Dedifferentiated amniotic fluid mesenchymal stem cell (primary cell): ENCODE measurements at regions not wholly inside any gene's neighbourhood (a gene's known extent, or its start where the extent isn't known, plus 50 kb on each side); places are given as distances from the start of the nearest gene placed in this dataset.
"Not testable (repeated sequence)": the region's sequence is repeated elsewhere in the genome, so short reads cannot be mapped to it uniquely, and the experiment has no call there.

Experiments
- DNase-seq: peaks from one replicate; pipeline ENCODE4 v3.0.0-alpha.2; 2016; ENCODE audit errors: extremely low spot score

DNA sequence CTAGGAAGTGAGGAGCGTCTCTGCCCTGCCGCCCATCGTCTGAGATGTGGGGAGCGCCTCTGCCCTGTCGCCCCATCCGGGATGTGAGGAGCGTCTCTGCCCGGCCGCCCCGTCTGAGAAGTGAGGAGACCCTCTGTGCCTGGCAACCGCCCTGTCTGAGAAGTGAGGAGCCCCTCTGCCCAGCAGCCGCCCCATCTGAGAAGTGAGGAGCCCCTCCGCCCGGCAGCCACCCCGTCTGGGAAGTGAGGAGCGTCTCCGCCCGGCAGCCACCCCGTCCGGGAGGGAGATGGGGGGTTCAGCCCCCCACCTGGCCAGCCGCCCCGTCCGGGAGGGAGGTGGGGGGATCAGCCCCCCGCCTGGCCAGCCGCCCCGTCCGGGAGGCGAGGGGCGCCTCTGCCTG is 840.5 kb upstream of the CHORDC1 start:
- DNase-seq: not testable (repeated sequence)

DNA sequence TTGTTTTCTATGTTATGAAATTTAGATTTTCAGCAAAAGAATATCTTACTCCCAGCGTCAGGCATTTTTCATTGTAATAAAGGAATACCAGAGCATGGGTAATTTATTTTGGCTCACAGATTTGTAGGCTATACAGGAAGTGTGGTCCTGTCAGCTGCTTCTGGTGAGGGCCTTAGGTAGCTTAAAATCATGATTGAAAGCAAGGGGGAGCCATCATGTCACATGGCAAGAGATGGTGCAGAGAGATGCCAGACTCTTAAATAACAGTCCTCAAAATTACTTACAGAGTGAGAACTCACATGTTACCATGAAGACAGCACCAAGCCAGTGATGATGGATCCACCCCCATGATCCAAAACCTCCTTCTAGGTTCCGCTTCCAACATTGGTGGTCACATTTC is 825.0 kb upstream of the CHORDC1 start:
- no peak for DNase-seq

DNA sequence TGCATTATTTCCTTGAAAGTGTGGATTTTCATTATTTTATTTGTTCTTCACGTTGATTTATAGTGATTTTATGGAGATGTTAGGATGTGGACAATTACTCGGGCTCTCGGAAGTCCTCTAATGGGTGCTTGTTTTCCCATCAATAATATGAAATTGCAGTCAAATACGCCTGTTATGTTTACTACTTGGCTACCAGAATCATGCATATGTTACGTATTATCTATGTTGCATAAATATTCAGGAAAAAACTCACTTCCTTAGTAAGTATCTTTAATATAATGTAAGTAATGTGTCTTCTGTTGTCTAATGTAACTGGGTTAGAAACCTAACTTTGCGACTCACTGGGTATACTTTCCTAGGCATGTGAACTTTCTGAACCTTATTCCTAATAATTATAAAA is 823.4 kb upstream of the CHORDC1 start:
- DNase-seq: no peak

DNA sequence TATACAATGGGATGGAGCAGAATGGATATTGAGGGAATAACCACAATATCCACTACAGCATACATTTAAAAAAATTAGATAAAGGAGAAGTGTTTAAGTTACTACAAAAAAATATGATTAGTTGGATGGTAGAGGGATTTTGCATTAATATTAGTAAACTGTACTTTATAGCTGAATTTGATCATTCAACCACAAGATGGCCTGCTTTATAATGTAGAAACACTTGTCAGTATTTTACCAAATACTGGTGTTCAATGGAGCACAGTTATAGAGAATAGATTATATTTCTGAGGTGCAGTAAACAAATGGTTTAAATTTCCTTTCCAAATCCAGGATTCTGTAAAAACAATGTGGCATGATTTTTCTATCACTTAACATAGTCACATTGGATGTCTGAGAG is 818.8 kb upstream of the CHORDC1 start:
- DNase-seq: no peak

DNA sequence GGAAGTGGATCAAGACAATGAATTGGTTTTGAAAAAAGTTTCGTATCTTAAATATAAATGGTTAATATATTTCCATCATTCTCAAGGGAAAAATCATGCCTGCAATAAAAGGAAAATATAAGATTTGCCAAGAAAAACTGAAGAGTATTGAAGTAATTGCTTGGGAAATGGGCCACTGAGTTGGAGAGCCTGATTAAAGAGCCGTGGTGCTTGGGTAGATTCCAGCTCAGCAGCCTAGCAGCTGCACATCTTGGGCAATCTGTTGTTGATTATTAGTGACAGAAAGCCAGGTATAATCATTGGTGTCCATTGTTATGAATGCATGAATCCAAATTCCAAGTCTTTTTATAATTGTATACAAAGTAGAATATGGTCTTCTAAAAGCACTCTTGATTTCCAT is 800.9 kb upstream of the CHORDC1 start:
- no peak for DNase-seq

DNA sequence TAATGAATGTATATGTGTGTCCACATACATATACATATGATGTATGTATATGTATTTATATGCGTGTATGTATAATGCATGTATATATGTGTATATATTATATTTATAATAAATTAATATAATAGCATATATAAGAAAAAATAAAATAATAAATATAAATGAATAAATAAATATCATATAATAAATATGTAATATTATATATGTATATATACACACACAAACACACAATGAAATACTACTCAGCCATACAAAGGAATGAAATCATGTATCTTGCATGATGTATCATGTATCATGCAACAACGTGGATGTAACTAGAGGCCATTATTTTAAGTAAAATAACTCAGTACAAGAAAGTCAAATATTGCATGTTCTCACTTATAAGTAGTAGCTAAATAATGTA is 788.7 kb upstream of the CHORDC1 start:
- no peak for DNase-seq

DNA sequence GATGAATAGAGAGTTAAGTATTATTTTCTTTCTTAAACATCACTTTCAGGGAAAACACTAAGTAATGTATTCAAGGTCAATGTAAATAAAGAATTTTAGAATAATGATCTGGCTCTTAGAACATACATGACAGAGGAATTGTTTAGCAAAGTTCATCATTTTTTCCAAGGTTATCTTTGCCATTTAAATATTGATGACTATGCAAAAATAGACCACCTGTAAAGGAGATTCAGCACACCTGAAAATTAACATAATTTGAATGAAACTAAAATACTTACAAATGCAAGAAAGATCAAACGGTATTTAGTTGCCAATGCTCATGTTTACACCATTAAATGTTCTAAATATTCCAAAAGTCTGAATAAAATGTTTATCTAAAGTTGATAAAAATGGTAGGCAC is 782.6 kb upstream of the CHORDC1 start:
- no peak for DNase-seq

DNA sequence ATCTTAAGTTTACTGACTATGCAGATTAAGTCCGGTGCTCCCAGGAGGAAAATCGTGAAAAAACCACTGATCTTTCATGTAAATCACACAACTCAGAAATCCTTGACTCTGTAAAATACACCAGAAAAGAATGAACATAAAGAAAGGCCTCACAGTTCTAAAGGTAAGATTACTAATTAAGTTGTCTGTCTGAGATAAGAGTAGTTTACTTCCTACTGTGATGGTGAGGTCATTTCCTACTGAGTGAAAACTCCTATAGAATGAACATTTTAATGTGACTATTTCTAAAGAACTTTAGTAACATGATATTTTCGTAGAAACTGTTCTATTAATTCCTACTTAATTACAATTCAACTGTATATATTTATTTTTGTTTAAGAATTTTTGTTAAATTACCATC is 774.4 kb upstream of the CHORDC1 start:
- DNase-seq: no peak

DNA sequence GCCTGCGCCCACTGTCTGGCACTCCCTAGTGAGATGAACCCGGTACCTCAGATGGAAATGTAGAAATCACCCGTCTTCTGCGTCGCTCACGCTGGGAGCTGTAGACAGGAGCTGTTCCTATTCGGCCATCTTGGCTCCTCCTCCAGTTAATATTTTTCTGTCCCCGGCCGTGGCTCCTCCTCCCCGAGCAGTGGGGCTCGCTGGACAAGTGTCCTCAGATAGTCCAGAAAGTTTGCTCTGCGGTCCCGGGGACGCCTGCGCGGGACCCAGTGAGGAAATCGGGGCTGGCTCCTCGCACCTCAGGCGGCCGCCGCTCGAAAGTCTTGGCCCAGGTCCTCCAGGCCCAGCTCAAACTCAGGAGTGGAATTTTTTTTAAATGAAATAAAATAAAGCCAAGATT is 749.3 kb upstream of the CHORDC1 start:
- not testable (repeated sequence) for DNase-seq

DNA sequence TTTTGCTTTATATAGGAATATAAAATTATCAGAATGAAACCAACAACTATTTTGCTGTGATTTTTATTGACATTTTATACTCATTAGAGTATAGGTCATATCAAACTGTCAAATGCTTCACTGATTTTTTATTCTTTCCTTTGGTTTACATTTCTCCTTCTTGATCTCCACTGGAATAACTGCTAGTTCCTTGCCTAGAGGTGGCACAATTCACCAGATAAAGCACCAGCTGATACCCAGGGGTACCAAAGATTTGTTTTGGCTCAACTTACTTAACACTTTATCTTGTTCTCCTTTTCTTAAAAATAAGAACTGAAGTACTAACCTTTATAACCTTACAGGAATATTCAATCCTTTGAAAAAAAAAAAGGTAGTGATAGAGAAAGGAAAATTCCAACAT is 725.1 kb upstream of the CHORDC1 start:
- DNase-seq: no peak

DNA sequence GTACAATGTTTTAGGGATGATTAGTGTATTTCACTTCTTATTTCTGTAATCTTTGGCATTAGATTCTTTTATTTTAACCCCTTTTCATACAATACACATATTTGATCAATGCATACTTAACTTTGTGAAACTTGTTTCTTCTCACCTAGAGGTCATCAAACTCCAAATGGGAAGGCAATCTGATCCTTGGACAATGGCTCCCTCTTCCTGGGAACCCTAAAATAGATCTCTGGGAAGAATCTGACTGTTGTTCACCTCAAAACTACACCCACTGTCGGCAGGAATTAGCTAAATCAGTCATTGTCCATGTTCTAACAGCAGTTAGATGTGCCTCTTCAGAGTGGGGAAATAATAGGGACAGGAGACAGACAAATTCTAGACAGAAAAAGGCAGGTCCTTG is 707.4 kb upstream of the CHORDC1 start:
- DNase-seq: no peak

DNA sequence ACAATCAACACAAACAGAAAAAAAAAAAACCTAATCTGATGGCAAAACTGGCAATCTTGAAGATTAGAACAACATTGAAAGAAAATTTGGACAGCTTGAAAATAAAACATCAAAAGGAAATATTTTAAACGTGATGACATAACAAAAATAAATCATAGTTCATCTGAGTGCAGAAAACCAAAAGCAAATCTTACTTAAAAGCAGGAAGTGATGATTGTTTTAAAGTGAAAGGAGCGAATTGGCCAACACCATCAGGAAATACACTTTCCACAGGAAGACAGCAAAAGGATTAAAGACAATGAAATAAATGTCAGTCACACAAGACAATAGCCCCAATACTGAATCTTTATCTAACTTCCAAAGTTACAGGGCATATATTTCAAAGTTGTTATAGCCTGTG is 696.5 kb upstream of the CHORDC1 start:
- no peak for DNase-seq

DNA sequence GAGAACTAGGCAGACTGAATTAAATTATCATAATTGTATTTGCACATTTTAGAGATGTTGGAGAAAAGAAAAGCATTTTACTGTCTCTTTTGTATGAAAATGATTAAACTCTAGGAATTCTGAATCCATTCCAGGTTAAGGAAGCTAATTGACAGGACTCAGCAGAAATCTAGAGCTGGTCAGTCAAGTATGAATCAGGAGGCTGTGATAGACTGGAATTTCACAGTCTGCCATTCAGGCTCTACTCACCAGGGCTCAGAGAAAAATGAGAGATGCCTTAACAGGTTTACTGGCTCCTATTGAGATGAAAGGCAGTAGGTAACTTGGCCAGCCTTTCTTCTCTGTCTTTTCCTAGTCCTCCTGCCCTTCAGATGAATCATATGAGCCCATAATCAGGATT is 693.9 kb upstream of the CHORDC1 start:
- DNase-seq: no peak

DNA sequence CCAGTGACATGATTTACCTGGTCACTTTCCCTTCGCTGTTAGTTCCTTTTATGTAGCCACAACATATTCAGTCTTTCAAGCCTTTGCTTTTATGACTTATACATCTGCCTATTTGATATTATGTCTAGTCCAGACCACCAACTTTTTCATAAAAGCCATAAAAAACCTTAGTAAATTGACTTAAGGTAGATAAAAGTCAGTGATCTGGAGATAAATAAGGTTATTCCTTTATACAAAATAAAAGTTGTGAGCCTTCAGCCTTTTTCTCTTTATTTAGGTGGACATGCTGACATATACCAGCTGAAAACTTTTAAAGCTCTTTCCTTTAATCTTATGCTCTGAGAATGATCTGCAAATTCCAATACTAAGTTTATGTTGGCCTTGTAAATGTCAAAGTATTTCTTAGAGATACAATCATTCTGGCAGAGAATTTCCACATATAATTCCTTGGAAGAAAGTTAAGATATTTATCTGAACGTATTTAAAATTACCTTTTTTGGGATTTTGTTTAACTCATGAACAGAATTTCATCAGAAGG is 690.4 kb upstream of the CHORDC1 start:
- DNase-seq: no peak

DNA sequence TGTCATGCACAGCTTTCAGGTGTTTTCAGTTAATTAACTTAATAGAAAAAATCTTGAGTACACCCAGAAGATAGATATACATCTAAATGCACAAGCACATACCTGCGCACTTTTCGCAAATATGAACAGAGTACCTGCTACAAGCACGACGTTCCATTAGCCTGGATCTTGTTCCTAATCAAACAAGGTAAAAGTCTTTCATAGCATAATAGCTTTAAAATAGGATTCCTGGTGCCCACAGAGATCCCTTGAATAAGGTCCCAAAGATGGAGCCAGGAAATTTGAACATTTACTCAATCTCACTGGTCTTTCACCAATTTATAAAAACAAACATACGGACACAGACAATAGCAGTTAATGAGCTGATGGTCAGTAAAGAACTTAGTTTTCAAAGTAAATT is 689.8 kb upstream of the CHORDC1 start:
- DNase-seq: no peak

DNA sequence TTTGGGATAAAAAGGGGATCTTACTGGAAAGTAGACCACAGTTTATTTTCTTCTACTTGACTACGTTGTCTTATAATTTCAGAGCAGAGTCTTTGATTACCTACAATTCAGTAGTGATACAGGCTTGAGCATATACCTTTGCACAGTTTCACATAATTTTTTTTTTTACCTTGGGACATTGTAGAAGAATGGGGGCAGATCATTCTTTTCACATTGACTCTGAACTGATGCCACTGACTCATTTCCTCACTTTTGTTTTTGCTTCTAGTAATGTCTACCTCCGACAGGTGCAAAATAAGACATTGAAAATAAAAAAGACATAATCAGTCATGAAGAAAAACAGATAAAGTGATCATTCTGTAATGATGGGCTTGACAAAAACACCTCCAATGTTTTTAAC is 688.3 kb upstream of the CHORDC1 start:
- DNase-seq: no peak

DNA sequence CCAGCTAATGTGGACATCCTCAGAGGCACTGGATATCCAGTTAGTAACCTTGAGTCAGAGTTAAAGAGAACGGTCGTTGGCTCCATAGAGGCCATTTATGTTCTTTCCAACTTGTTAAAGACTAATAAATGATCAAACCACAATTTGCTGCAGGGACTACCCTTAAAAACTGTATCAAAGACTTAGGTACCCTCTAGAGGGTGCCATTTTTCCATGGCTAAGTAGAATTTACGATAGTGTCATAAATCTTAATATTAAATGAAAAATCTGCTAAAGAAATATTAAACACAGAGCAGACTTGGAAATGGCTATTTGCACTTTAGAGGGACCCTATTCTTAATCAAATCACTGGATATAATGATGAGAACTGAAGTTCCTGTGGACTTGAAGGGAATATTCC is 685.2 kb upstream of the CHORDC1 start:
- no peak for DNase-seq

DNA sequence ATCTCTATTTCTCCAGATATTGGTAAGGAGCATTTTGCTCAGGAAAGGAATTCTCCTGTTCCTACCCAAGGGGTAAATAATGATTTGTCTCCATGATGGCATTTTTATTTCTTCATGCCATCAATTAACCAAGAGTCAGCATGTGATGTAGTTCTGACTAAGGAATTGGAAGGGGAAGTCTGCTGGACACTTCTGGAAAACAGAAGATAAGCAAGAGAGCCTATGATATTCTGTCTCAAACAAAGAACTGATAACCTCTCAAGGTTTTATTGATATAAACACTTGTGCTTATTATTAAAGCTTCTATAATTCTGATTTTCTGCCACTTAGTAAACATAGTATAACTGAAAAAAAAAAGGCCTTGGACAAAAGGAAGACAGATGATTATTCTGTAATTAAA is 673.0 kb upstream of the CHORDC1 start:
- DNase-seq: no peak

DNA sequence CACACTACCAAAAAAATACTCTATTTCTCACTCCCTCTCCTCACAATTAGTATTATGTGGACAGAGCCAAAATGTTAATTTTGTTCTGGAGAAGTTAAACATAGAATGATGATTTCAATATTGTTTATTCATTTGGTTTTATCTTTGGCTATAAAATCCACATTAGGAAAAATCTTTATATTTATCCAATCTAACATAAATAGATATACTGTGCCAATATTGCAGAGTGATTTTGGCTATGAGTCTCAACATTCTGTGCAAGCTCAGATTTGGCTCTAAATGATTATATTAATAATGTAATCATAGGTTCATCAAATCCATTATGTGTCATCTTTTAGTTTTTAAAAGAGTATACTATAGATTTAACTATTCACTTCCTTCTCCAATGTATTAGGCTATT is 667.5 kb upstream of the CHORDC1 start:
- DNase-seq: no peak

DNA sequence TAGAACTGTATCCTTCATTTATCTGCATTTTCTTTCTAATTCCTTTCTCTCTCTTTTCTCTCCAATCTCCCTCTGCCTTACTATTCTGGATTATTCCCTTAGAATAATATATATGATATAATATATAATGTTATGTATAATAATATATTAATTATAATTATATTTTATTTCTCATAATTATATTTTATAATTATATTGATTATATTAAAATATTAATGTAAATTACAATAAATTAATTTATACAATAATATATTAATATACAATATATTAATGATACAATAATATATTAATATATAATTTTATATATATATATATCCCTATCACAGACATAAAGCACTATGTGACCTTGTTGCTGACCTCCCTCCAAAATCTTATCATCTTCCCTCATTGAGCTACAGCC is 661.3 kb upstream of the CHORDC1 start:
- DNase-seq: no peak

DNA sequence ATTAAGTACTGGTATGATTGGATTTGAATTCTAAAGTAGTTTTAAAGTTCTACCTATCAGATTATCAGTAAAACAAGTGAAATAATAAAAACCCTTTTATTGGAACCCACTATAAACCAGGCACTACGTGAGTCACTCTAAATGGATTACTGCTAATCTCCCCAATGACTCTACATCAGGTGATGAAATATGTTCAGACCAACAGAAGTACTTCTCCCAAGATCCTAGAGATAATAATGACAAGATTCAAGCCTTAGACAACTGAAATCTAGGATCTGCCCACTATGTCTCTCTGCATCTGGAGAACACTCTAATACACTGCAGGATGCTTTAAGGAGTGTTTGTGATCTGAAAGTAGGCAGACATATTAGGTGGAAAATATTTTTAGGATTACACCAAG is 652.1 kb upstream of the CHORDC1 start:
- no peak for DNase-seq

DNA sequence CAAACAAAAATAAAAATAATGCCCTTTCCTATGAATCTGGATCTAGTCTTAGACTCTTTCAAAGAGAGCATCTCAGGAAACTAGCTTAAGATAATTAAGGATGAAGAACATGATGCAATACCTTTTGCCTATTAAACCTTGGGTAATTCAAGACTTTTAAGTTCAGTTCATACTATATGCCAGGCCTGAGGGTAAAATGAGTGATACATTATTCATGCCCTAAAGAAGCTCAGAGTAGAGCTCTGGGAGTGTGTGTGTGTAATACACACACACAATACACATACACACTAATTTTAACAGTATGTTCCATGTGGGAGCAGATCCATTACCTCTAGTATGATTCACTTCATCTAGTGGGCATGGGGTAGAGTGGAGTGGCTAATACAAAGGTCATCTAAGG is 651.4 kb upstream of the CHORDC1 start:
- DNase-seq: no peak

DNA sequence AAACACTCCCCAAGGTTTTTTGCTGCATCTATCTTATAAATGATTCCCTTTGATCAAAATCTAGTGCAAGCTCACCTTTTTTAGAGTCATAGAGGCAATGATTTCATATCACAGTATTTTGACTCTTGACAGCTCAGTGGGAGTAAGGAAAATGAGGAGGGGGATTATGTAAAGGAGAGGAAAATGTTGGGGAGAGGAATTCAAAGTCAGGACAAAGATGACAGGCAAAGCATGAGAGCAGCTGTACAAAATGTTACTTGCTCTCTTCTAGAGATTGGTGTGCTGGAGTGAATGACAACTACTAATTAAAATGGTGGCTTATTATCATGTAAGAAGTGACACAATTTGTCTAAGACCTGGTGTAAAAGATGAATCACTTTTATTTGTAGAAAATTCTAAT is 644.6 kb upstream of the CHORDC1 start:
- DNase-seq: no peak

DNA sequence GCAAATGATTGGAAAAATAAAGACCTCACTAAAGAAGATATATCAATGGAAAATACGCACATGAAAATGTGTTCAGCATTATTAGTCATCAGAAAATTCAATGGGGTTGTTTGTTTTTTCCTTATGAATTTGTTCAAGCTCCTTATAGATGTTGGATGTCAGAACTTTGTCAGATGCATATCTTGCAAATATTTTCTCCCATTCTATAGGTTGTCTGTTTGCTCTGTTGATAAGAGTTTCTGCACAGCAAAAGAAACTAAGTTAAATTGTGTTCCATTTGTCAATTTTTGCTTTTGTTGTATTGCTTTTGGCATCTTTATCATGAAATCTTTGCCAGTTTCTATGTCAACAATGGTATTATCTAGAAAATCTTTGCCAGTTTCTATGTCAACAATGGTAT is 633.9 kb upstream of the CHORDC1 start:
- DNase-seq: no peak

DNA sequence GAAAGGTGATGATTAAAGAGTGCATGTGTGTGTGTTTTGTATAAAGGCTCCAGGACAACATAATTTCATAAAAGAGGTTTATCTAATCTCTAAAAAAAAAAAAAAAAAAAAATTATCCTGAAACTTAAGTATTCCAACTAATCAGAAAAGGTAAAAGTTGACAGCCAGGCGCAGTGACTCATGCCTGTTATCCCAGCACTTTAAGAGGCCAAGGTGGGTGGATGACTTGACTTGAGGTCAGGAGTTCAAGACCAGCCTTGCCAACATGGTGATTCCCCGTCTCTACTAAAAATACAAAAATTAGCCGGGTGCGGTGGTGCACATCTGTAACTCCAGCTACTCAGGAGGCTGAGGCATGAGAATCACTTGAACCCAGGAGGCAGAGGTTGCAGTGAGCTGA is 632.7 kb upstream of the CHORDC1 start:
- DNase-seq: no peak
